ENCODE measurements at regions not wholly inside any gene's neighbourhood (a gene's known extent, or its start where the extent isn't known, plus 50 kb on each side); places are given as distances from the start of the nearest gene placed in this dataset.

DNA sequence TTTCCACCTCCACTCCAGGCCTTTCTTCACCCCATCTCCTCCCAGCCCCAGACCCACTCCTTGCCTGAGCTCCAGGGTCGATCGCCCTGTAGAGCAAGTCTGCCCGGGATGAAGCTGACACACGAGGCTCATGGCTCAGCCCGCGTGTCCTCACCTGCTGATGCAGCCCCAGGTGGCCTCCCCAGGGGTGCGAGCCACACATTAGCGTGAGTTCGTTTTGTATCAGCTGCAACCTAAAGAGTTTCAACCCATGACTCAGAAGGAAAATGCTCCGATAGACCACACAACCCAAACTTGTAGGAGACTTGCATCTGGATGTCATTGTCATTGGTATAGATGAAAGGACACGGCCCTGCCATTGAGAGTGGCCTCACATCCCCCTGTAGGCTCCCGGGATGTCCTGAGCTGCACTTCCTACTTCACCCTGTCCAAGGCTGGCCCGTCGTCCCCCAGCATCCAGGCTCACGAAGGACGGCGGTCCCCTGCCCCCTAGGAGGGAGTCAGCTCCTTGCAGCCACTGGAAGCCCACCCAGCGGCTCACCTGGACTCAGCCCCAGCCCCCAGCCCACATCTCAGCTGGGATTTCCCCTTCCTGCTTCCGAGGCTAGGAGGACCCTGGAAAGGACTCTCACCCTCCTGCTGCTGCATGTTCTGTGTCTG, 97.7 kb downstream of the HTR5A start:
- TF ChIP-seq GATA1 (IDR thresholded peaks at IDR 0.05; ENCODE audit: low read depth, low read length) (no peak), POLR2A (IDR thresholded peaks at IDR 0.05; ENCODE audit: low read length) (no peak)
- DNase-seq, result no peak

DNA sequence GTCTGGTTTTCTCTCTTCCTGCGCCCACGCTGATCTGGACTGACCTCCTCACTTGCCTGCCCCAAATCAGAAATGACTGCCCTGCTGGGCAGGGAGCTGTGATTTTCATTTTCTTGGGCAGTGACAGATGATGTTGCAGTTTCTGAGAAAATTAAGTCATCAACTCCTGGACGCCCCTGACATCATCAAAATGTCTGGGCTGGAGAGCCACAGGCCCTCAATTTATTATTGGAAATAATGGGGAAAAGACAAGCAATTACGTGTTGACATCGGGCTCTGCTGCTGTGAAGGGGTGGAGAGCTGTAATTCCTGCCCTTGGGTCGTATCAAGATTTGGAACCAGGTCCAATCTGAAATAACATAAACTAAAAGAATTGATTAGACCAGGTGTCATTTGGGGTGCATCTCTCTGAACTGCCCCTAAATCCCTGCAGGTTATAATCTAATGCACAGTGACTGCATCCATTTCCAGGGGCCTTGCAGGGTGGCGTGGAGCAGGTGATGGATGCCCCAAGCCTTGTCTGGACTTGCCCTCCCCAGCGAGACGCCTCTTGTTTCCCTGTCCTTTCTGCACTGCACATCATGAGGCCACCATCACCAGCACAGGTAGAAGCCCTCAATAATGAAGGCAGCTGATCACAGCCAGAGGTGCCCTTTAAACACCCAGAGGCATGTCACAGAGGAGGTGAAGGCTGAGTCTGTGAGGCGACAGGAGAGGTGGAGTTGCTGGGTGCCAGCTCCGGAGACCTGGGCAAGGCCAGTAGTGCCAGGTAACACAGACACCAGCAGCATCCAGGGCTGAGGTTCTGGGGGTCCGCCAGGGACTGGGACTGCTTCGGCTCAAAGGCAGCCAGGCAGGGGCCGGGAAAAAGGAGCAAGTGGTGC, 98.7 kb downstream of the HTR5A start:
- TF ChIP-seq GATA1 (IDR thresholded peaks at IDR 0.05; ENCODE audit: low read depth, low read length) (no peak), POLR2A (IDR thresholded peaks at IDR 0.05; ENCODE audit: low read length) (no peak)
- DNase-seq, result no peak

DNA sequence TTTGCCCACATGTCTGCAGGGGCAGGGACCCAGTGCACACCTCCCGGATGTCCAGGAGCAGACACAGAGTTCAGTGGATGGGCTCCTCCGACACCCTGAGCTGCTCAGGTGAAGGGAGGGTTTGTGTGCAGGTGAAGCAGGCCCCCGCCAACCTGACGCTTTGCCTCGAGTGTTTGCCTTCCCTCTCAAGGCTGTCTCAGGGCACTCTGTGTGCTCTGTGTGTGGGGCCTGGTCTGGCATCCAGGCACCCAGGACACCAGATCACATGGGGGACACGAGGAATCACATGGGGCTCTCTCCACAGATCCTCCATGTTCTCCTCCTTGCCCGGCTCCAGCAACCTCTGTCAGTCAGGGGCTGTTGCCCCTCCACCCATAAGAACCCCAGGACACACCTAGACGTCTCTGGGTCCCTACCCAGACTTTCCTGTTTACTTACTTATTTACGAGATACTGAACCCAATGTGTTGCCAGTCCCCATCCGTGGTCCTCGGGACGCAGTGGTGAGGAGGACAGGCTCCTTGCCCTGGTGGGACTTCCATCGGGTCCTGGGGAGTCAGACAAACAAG, 99.5 kb downstream of the HTR5A start:
- no peak for DNase-seq
- TF ChIP-seq GATA1 (IDR thresholded peaks at IDR 0.05; ENCODE audit: low read depth, low read length) (no peak), POLR2A (IDR thresholded peaks at IDR 0.05; ENCODE audit: low read length) (no peak)

DNA sequence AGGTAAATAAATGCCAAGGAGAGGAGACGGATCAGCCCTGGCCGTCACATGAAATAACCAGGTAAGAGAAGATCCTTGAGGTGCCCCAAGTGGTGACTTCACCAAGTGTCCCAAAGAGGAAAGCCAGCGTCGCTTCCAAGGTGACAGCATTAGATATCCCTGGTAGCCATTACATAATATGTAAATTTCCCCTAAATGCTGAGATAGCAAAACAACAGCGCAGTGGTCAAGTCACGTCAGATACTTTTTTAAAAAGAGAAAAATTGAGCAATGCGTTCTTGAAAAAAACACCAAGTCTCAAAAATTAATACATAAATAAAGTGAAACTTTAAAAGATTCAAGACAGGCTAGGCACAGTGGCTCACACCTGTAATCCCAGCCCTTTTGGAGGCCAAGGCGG, 100.2 kb downstream of the HTR5A start:
- DNase-seq, result no peak
- TF ChIP-seq POLR2A (IDR thresholded peaks at IDR 0.05; ENCODE audit: low read length) (no peak), GATA1 (IDR thresholded peaks at IDR 0.05; ENCODE audit: low read depth, low read length) (no peak)

DNA sequence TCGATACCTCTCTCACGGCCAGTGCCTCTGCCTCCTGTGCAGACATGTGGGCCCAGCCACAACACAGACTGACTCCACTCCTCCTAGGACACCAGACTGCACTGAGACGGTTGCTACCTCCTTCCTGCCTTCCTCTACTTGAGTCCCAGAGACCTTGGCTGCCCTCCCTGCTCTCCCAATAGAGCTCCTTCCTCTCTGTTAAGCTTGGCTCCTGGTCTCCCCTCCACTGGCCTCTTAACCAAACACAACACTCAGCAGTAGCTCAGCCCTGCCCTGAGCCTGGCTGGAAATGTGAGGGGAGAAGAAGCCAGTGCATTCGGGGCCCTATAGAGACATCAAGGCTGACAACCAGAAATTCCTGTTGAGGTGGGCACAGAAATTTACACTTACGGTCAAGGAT, 102.0 kb downstream of the HTR5A start:
- no peak for DNase-seq
- TF ChIP-seq POLR2A (IDR thresholded peaks at IDR 0.05; ENCODE audit: low read length), result no peak
- no peak for TF ChIP-seq GATA1 (IDR thresholded peaks at IDR 0.05; ENCODE audit: low read depth, low read length)

DNA sequence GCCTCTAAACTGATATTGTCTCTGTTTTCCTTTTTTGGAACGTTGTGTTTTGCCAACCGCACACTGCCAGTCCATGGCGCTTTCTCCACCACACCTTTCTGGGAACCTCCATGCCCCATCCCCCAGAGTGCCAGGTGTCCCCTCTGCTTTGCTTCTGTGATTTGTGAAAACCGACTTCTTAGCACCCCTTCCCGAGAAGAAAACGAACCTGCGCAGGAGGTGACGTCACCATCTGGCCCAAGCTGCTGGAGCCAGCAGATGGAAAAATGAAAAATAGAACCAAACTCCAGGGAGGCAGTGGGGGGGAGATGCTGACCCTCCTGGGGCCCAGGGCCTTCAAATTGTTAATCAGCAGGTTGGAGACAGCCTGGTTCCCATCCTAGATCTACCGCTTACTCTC, 103.8 kb downstream of the HTR5A start:
- no peak for TF ChIP-seq GATA1 (IDR thresholded peaks at IDR 0.05; ENCODE audit: low read depth, low read length)
- no peak for TF ChIP-seq POLR2A (IDR thresholded peaks at IDR 0.05; ENCODE audit: low read length)
- no peak for DNase-seq

DNA sequence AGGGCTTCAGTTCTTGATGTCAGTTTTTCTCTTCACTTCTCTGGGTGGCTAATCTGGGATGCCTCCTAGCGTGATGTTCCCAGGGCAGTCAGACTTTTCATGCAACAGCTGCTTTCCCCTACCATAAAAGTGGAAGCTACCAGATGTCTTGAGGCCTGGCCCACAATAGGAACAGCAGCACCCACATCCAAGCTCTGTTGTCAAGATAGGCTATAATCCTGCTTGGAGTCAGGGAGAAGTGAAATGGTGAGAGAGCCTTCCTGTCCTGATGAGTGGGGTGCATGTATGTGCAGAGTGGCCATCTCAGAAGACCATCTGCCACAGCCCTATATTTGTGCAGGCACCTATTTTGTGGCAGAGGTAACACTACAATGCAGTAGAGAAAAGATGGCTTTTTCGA, 108.0 kb downstream of the HTR5A start:
- DNase-seq, result no peak
- no peak for TF ChIP-seq POLR2A (IDR thresholded peaks at IDR 0.05; ENCODE audit: low read length)
- no peak for TF ChIP-seq GATA1 (IDR thresholded peaks at IDR 0.05; ENCODE audit: low read depth, low read length)

DNA sequence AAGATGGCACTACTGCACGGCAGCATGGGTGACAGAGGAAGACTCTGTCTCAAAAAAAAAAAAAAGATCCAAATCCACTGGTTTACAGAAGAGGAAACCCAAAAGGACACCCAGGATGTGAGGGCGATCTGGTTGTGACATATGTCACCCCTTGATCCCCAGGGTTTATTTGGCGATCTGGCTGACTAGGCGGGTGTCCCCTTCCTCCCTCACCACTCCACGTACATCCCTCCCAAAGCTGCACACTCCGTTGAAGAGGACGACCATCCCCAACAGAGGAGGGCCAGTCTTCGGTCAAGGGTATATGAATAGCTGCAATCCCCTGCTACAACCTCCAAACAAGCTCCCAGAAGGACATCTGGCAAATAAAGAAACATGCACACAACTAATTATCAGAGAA, 111.6 kb downstream of the HTR5A start:
- TF ChIP-seq GATA1 (IDR thresholded peaks at IDR 0.05; ENCODE audit: low read depth, low read length) (no peak), POLR2A (IDR thresholded peaks at IDR 0.05; ENCODE audit: low read length) (no peak)
- no peak for DNase-seq

DNA sequence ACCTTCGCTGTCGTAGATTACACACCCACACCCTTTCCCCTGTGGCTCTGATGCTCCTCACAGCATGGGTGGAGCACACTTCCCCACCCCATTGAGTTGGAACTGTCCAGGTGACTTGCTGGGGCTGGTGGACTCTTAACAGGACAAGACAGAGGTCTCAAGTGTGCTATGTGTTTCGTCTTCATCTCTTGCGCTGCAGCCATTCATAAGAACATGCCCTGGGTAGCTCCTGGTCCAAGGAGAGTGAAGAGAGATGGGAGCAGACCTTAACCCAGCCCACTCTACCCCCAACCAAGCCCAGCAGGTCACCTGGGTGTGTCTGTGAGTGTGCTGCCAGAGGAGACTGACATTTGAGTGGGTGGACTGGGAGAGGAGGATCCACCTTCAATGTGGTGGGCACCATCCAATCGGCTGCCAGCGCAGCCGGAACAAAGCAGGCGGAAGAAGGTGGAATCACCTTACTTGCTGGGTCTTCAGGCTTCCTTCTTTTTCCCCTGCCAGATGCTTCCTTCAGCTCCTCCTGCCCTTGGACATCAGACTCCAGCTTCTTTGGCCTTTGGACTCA, 112.4 kb downstream of the HTR5A start:
- TF ChIP-seq POLR2A (IDR thresholded peaks at IDR 0.05; ENCODE audit: low read length) (no peak), GATA1 (IDR thresholded peaks at IDR 0.05; ENCODE audit: low read depth, low read length) (no peak)
- DNase-seq, result no peak

DNA sequence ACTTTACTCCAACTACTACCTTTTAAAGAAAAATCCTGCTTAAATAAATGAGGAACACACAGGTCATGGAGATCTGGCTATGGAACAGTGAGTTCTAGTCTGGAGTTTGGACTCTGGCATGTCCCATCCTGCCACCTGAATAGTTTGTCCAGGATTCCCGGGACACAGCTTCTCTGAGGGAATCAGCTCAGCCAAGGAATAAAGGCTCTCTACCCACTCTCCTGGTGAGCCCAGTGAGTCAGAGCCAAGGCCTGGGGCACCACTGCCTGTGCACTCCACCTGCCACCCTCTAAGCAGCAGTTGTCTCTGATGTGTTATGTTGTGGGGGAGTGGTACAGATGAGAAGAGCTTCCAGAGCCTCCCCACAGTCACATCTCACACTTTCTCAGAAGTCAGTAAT, 113.5 kb downstream of the HTR5A start:
- DNase-seq, result no peak
- TF ChIP-seq GATA1 (IDR thresholded peaks at IDR 0.05; ENCODE audit: low read depth, low read length) (no peak), POLR2A (IDR thresholded peaks at IDR 0.05; ENCODE audit: low read length) (no peak)

DNA sequence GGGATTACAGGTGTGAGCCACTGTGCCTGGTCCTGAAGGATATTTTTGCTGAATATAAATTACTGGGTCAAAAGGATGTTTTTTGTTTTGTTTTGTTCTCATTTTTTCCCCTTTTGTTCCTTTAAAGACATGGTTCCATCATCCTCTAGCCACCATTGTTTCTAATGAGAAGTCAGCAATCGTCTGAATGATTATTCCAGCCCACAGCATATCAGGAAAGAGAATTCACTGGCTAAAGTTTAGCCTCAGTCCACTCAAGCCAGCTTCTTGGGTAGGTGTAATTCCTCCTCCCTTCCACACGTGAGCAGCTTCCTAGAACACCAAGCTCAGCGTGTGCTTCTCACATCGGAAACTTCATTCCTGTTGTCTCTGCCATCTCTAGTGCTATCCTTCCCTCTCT, 112.8 kb upstream of the INSIG1 start:
- TF ChIP-seq GATA1 (IDR thresholded peaks at IDR 0.05; ENCODE audit: low read depth, low read length), result no peak
- TF ChIP-seq POLR2A (IDR thresholded peaks at IDR 0.05; ENCODE audit: low read length), result no peak
- DNase-seq, result no peak

DNA sequence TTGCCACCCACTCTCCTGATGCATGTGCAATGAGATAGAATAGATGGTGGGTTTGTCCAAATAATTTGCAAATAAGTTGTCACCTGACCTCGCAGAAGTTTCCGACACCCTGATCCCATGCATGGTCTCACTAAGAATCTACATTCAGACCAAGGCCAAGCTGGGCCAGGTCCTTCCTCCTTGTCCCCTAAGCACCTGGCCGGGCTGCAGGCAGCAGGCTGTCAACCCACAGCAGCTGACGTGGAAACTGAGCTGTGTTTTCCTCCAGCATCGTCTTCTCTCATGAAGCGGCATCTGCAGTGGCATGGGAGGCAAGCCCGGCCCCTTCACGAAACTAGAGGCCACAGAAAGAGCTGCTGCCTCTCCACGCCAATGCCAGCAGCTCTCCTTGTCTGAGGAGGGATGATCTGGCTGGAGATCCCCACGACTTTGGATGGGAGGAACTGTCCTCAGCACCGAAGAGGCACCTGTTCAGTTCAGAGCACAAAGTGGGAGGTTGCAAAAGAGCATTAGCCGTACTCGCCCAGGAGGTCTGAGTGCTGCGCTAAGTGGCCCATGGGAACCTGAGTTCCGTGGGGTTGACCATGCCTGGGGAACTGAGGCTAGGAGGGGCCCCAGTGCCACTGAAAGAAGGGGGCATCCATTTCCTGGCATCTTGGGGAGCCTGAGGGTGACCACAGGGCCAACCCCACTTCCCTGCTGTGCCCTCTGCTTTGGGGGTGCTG, 110.5 kb upstream of the INSIG1 start:
- TF ChIP-seq GATA1 (IDR thresholded peaks at IDR 0.05; ENCODE audit: low read depth, low read length) (no peak), POLR2A (IDR thresholded peaks at IDR 0.05; ENCODE audit: low read length) (no peak)
- DNase-seq, result no peak

DNA sequence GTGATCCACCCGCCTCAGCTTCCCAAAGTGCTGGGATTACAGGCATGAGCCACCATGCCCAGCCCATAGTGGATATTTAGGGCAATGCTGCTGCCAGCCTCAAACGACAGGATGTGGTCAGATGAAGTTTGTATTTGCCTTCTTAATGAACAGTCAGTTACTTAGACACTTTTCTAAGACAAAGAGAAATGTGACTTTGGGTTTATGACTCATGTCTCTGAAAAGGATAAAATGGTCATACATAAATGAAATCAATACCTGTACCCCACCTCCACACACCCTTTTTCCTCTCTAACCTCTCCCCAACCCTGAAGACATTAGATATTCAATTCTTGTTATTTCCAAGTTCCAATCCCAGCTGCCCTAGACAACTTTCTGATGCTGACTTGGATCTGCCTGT, 109.3 kb upstream of the INSIG1 start:
- no peak for TF ChIP-seq POLR2A (IDR thresholded peaks at IDR 0.05; ENCODE audit: low read length)
- DNase-seq, result no peak

Measured in erythroblast (primary cell).